Neural cell (in vitro differentiated cells): ENCODE measurements at regions not wholly inside any gene's neighbourhood (a gene's known extent, or its start where the extent isn't known, plus 50 kb on each side); places are given as distances from the start of the nearest gene placed in this dataset.

Experiments used
- H2AFZ ChIP-seq: fragments of 200-600, 300-800 bp; sonication (generic), shearing (Covaris generic); 2 replicates; pipeline ENCODE4 v1.6.0; 2014; ENCODE audit warnings: low read depth, mild to moderate bottlenecking, antibody characterized with exemption, low read length, moderate library complexity
- H3F3A ChIP-seq: fragments of 200-600 bp; shearing (Covaris generic); 2 replicates; pipeline ENCODE4 v1.6.1; 2016; ENCODE audit warnings: mild to moderate bottlenecking, moderate library complexity, mixed read lengths, antibody characterized with exemption, low read length; ENCODE audit not compliant: insufficient read depth, poor library complexity, severe bottlenecking
- H3K27ac ChIP-seq: fragments of 200-600, 300-800 bp; sonication (generic), shearing (Covaris generic); 2 replicates; pipeline ENCODE4 v1.5.1; 2014; ENCODE audit warnings: mild to moderate bottlenecking, low read length, moderate library complexity
- H3K27me3 ChIP-seq: fragments of 300-800, 200-600 bp; sonication (generic), shearing (Covaris generic); 2 replicates; pipeline ENCODE4 v1.6.0; 2014; ENCODE audit warnings: mild to moderate bottlenecking, low read depth, low read length, moderate library complexity; ENCODE audit not compliant: insufficient read depth
- H3K36me3 ChIP-seq: fragments of 300-800, 200-600 bp; sonication (generic), shearing (Covaris generic); 2 replicates; pipeline ENCODE4 v1.5.1; 2014; ENCODE audit warnings: mild to moderate bottlenecking, antibody characterized with exemption, low read length, moderate library complexity; ENCODE audit not compliant: insufficient read depth
- H3K4me2 ChIP-seq: fragments of 300-800, 200-600 bp; sonication (generic), shearing (Covaris generic); 2 replicates; pipeline ENCODE4 v1.6.0; 2014; ENCODE audit warnings: mild to moderate bottlenecking, low read length
- H3K4me3 ChIP-seq: fragments of 300-800, 200-600 bp; sonication (generic), shearing (Covaris generic); 2 replicates; pipeline ENCODE4 v1.5.1; 2014; ENCODE audit warnings: mild to moderate bottlenecking, low read length, moderate library complexity
- H3K79me2 ChIP-seq: fragments of 200-600 bp; shearing (Covaris generic); replicated peaks from 2 replicates; pipeline ENCODE4 v1.6.0; 2014; ENCODE audit warnings: mild to moderate bottlenecking, low read length, moderate library complexity; ENCODE audit not compliant: insufficient read depth
- H3K9ac ChIP-seq: fragments of 300-800, 200-600 bp; sonication (generic), shearing (Covaris generic); 2 replicates; pipeline ENCODE4 v1.6.1; 2016; ENCODE audit warnings: mild to moderate bottlenecking, low read length, mixed read lengths
- H3K9me2 ChIP-seq: fragments of 200-600 bp; shearing (Covaris generic); 2 replicates; pipeline ENCODE4 v1.6.1; 2016; ENCODE audit warnings: mild to moderate bottlenecking, low read length, mixed read lengths; ENCODE audit not compliant: insufficient read depth
- H3K9me3 ChIP-seq: fragments of 200-600, 300-800 bp; sonication (generic), shearing (Covaris generic); 2 replicates; pipeline ENCODE4 v1.6.1; 2016; ENCODE audit warnings: mild to moderate bottlenecking, mixed run types, low read length, moderate library complexity, mixed read lengths
- H4K20me1 ChIP-seq: fragments of 200-600 bp; shearing (Covaris generic); 2 replicates; pipeline ENCODE4 v1.6.1; 2016; ENCODE audit warnings: mild to moderate bottlenecking, mixed run types; ENCODE audit not compliant: insufficient read depth
- CTCF ChIP-seq: fragments of 450-650 bp; IDR thresholded peaks from 2 replicates; pipeline ENCODE4 v1.5.1; 2014; ENCODE audit warnings: antibody characterized with exemption, mild to moderate bottlenecking, moderate library complexity; ENCODE audit not compliant: poor library complexity, severe bottlenecking
- EP300 ChIP-seq: fragments of 450-650 bp; conservative IDR thresholded peaks from 2 replicates; pipeline ENCODE4 v1.6.1; 2014; ENCODE audit warnings: antibody characterized with exemption, mild to moderate bottlenecking, moderate library complexity; ENCODE audit not compliant: poor library complexity, severe bottlenecking
- EZH2 ChIP-seq: fragments of 200-600, 300-800 bp; shearing (Covaris generic), sonication (generic); IDR thresholded peaks from 2 replicates; pipeline ENCODE4 v1.6.1; 2014; ENCODE audit warnings: antibody characterized with exemption, low read length, borderline replicate concordance, mild to moderate bottlenecking; ENCODE audit not compliant: insufficient read depth, poor library complexity, severe bottlenecking
- MXI1 ChIP-seq: fragments of 450-650 bp; conservative IDR thresholded peaks from 2 replicates; pipeline ENCODE4 v1.6.1; 2014; ENCODE audit warnings: antibody characterized with exemption, mild to moderate bottlenecking; ENCODE audit not compliant: poor library complexity, severe bottlenecking
- POLR2AphosphoS5 ChIP-seq: IDR thresholded peaks from 2 replicates; pipeline ENCODE4 v1.6.1; 2012
- RAD21 ChIP-seq: fragments of 450-650 bp; conservative IDR thresholded peaks from 2 replicates; pipeline ENCODE4 v1.6.1; 2014; ENCODE audit warnings: antibody characterized with exemption, mild to moderate bottlenecking, moderate library complexity
- REST ChIP-seq: IDR thresholded peaks from 2 replicates; pipeline ENCODE4 v1.6.1; 2012; ENCODE audit warnings: borderline replicate concordance
- TAF1 ChIP-seq: IDR thresholded peaks from 2 replicates; pipeline ENCODE4 v1.6.1; 2012; ENCODE audit warnings: low read depth

- no peaks in the 10 kb centered on the region for H3K27me3 ChIP-seq
- no peaks in the 10 kb centered on the region for H3K9me3 ChIP-seq
- H3K4me2 ChIP-seq: no peak overlapping the region
- no peaks in the 10 kb centered on the region for H4K20me1 ChIP-seq
- no peaks in the 10 kb centered on the region for H3F3A ChIP-seq
- no peak overlapping the region for H3K9ac ChIP-seq
- no peak overlapping the region for H2AFZ ChIP-seq
- H3K9me2 ChIP-seq: no peaks in the 10 kb centered on the region
- H3K36me3 ChIP-seq: no peaks in the 10 kb centered on the region
- H3K27ac ChIP-seq: no peak overlapping the region
- H3K4me3 ChIP-seq: no peak overlapping the region
- no peak for TF ChIP-seq TAF1
- H3K79me2 ChIP-seq: no peaks in the 10 kb centered on the region
These were observed 964.0 kb downstream of the GATA3 start for GRCh38 chr10:9018195-9019173.

- H3K79me2 ChIP-seq: no peaks in the 10 kb centered on the region
- no peak overlapping the region for H3K27ac ChIP-seq
- no peak overlapping the region for H3K4me3 ChIP-seq
- TF ChIP-seq EP300: no peak
- TF ChIP-seq CTCF: no peak
- H4K20me1 ChIP-seq: no peaks in the 10 kb centered on the region
- H3K9ac ChIP-seq: no peak overlapping the region
- H3K36me3 ChIP-seq: no peaks in the 10 kb centered on the region
- no peaks in the 10 kb centered on the region for H3K9me3 ChIP-seq
- H3F3A ChIP-seq: no peaks in the 10 kb centered on the region
- no peak overlapping the region for H2AFZ ChIP-seq
- H3K9me2 ChIP-seq: no peaks in the 10 kb centered on the region
- no peak overlapping the region for H3K4me2 ChIP-seq
- no peaks in the 10 kb centered on the region for H3K27me3 ChIP-seq
These were observed 968.7 kb downstream of the GATA3 start for GRCh38 chr10:9023206-9023605.

GRCh38 chr10:9024210-9024609 lies 969.7 kb downstream of the GATA3 start:
- no peaks in the 10 kb centered on the region for H4K20me1 ChIP-seq
- no peak overlapping the region for H3K4me3 ChIP-seq
- no peak overlapping the region for H3K27ac ChIP-seq
- H3K27me3 ChIP-seq: no peaks in the 10 kb centered on the region
- H3K9ac ChIP-seq: no peak overlapping the region
- TF ChIP-seq POLR2AphosphoS5: no peak
- no peak for TF ChIP-seq TAF1
- no peak for TF ChIP-seq MXI1
- TF ChIP-seq EZH2: no peak
- no peaks in the 10 kb centered on the region for H3K9me3 ChIP-seq
- H3K9me2 ChIP-seq: no peaks in the 10 kb centered on the region
- H3K36me3 ChIP-seq: no peaks in the 10 kb centered on the region
- no peak overlapping the region for H2AFZ ChIP-seq
- H3F3A ChIP-seq: no peaks in the 10 kb centered on the region
- no peak overlapping the region for H3K4me2 ChIP-seq
- H3K79me2 ChIP-seq: no peaks in the 10 kb centered on the region

GRCh38 chr10:9028231-9028630 lies 973.7 kb downstream of the GATA3 start:
- Histone ChIP-seq H3F3A (no peaks in the 10 kb centered on the region), H3K9me2 (no peaks in the 10 kb centered on the region), H3K4me2 (no peak overlapping the region), H3K27me3 (no peaks in the 10 kb centered on the region), H3K79me2 (no peaks in the 10 kb centered on the region), H4K20me1 (no peaks in the 10 kb centered on the region), H3K9me3 (no peaks in the 10 kb centered on the region), H3K27ac (no peak overlapping the region), H3K36me3 (no peaks in the 10 kb centered on the region), H2AFZ (no peak overlapping the region), H3K4me3 (no peak overlapping the region), H3K9ac (no peak overlapping the region)
- TF ChIP-seq RAD21 (no peak), MXI1 (no peak), EP300 (no peak), POLR2AphosphoS5 (no peak), REST (no peak), EZH2 (no peak)
